Stomach smooth muscle (tissue), 2 donors: ENCODE measurements at regions not wholly inside any gene's neighbourhood (a gene's known extent, or its start where the extent isn't known, plus 50 kb on each side); places are given as distances from the start of the nearest gene placed in this dataset.
"Not testable (repeated sequence)": the region's sequence is repeated elsewhere in the genome, so short reads cannot be mapped to it uniquely, and the experiment has no call there.

Source experiments
- H3K27ac ChIP-seq: one replicate; pipeline ENCODE4 v1.7.0; 2013; ENCODE audit warnings: mild to moderate bottlenecking, low read length, inconsistent platforms
- H3K27me3 ChIP-seq, 2 donors: one replicate each; pipeline ENCODE4 v1.7.0; 2013; ENCODE audit warnings: low read length in 2 of 2; ENCODE audit not compliant: insufficient read depth in 2 of 2, control insufficient read depth in 1 of 2
- H3K36me3 ChIP-seq, 2 donors: one replicate each; pipeline ENCODE4 v1.7.0; 2013; ENCODE audit warnings: low read length in 2 of 2; ENCODE audit not compliant: control insufficient read depth in 2 of 2, insufficient read depth in 2 of 2
- H3K4me1 ChIP-seq: one replicate; pipeline ENCODE4 v1.7.0; 2013; ENCODE audit warnings: low read length; ENCODE audit not compliant: control insufficient read depth, insufficient read depth
- H3K4me3 ChIP-seq, 2 donors: one replicate each; pipeline ENCODE4 v1.7.0; 2013; ENCODE audit warnings: low read length in 2 of 2
- H3K9ac ChIP-seq, 2 donors: one replicate each; pipeline ENCODE4 v1.7.0; 2013; ENCODE audit warnings: low read length in 2 of 2, mild to moderate bottlenecking in 1 of 2
- H3K9me3 ChIP-seq, 2 donors: one replicate each; pipeline ENCODE4 v1.7.0; 2013; ENCODE audit warnings: low read length in 2 of 2; ENCODE audit not compliant: control insufficient read depth in 2 of 2
- donor health status: healthy.
- donor health status: Pancreatic carcinoma.

DNA sequence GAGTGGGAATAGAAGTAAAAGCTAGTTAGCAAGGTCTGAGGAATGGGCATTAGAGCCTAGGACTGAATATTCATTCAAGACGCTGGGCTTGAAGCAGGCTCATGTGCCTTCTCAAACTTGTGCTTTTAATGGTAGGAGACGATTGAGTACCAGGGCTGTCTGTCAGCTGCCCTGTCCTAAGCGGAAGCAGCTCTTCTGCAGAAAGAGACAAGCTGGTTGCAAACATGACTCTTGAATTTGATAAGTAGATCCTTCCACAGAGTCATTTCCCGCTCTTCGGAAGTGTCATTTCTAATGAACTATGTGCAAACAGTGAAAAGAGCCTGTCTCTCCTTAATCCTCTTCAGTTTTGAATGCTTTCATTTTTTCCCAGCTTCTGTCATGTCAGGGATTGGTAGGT is 176.4 kb downstream of the TFAP2B start:
- no peak overlapping the region for H3K4me3 ChIP-seq
- peaks cover 0 to under 1% of the 10 kb centered on the region in 2 donors for H3K9me3 ChIP-seq
- no peak overlapping the region for H3K9ac ChIP-seq
- H3K27ac ChIP-seq, result no peak overlapping the region
- H3K27me3 ChIP-seq, result no peaks in the 10 kb centered on the region
- H3K4me1 ChIP-seq, result no peaks in the 10 kb centered on the region
- no peaks in the 10 kb centered on the region for H3K36me3 ChIP-seq

DNA sequence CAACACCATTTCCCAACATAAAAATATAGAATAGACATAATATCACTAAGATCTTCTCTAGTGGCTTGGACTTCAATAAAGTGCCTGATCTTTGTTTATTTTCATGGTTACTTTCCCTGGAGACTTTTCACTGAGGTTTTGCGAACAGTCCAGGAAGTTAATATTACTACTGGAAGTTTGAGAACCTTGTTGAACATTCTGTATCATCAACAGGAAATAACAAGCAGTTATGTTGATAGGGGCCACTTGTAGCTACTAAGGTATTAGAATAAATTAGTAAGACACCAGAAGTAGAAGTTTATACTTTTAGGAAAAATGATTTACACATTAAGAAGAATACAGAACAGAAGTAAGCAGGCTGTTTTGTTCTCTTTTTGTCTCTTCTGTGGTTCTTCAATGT is 180.2 kb downstream of the TFAP2B start:
- no peaks in the 10 kb centered on the region for H3K9me3 ChIP-seq
- H3K27me3 ChIP-seq, result no peaks in the 10 kb centered on the region
- H3K4me1 ChIP-seq, result no peaks in the 10 kb centered on the region
- no peak overlapping the region for H3K27ac ChIP-seq
- H3K4me3 ChIP-seq, result no peak overlapping the region
- no peaks in the 10 kb centered on the region for H3K36me3 ChIP-seq
- no peak overlapping the region for H3K9ac ChIP-seq

DNA sequence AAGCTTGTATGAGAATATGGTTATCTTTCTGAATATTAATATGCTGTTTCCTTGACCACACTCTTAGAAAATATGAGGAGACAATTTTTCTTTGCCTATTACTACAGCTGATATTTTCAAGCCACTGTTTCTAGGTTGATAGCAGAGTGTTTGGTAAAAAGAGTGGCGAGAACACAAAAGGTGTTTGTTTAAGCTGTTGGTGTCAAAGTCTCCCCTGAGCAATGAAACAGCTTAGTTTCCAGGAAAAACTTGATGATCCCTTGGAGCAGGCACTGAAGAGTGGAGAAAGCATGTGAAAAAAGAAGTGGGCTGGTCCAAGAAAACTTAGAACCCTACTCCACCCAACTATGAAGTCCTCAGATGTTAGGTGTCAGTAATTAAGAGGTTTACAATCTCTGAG is 182.7 kb downstream of the TFAP2B start:
- no peaks in the 10 kb centered on the region for H3K36me3 ChIP-seq
- H3K4me3 ChIP-seq, result no peak overlapping the region
- H3K27me3 ChIP-seq, result no peaks in the 10 kb centered on the region
- no peak overlapping the region for H3K27ac ChIP-seq
- H3K9ac ChIP-seq, result no peak overlapping the region
- H3K9me3 ChIP-seq, result no peaks in the 10 kb centered on the region
- H3K4me1 ChIP-seq, result no peaks in the 10 kb centered on the region

DNA sequence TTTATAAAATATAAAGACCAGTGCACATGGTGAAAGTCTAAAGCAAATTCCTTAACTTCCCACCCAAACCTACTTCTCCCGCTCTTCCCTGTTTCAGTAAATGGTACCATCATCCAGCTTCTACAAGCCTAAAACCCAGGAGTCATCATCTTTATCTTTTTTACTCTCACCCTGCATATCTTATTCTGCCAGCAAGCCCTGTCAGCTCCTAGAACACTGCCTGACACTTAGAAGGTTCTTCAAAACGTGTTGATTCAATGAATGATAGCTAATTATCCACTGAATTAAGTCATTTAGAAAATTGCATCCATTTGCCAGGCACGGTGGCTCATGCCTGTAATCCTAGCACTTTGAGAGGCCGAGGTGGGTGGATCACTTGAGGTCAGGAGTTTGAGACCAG is 185.7 kb downstream of the TFAP2B start:
- Histone ChIP-seq H3K36me3 (no peaks in the 10 kb centered on the region), H3K27ac (no peak overlapping the region), H3K27me3 (no peaks in the 10 kb centered on the region), H3K9ac (no peak overlapping the region), H3K4me3 (no peak overlapping the region), H3K9me3 (no peaks in the 10 kb centered on the region), H3K4me1 (no peaks in the 10 kb centered on the region)

DNA sequence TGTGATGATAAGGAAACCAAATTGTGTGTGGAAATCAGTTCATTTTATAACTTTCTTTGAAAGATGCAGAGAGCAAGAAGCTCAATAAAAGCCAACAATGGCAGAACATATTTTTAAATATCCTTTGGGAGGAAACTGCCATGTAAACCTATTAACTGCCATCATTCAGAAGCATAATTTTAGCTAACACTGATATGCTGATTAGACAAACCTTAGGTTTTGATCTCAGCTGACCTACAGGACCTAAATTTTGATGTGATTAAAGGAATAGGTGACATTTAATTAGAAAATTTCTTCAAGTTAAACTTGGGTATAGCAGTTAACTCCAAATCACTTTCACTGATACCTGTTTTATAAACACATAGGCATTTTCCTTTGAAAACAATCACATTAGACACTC is 187.1 kb downstream of the TFAP2B start:
- H3K4me1 ChIP-seq, result no peaks in the 10 kb centered on the region
- H3K9ac ChIP-seq, result no peak overlapping the region
- no peak overlapping the region for H3K27ac ChIP-seq
- no peak overlapping the region for H3K4me3 ChIP-seq
- no peaks in the 10 kb centered on the region for H3K9me3 ChIP-seq
- H3K27me3 ChIP-seq, result no peaks in the 10 kb centered on the region
- no peaks in the 10 kb centered on the region for H3K36me3 ChIP-seq

DNA sequence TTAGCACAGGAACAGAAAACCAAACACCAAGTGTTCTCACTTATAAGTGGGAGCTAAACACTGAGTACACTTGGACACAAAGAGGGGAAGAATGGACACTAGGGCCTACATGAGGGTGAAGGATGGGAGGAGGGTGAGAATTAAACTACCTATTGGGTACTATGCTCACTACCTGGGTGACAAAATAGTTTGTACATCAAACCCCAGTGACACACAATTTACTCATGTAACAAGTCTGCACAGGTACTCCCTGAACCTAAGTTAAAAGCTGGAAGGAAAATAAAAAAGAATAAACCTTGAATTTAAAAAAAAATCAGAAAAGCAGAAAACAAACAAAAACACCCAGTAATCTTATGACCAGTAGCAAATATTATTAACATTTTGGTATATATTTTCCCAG is 188.6 kb downstream of the TFAP2B start:
- Histone ChIP-seq H3K27ac (no peak overlapping the region), H3K9ac (no peak overlapping the region), H3K36me3 (no peaks in the 10 kb centered on the region), H3K27me3 (no peaks in the 10 kb centered on the region), H3K4me1 (no peaks in the 10 kb centered on the region), H3K4me3 (no peak overlapping the region), H3K9me3 (no peaks in the 10 kb centered on the region)

DNA sequence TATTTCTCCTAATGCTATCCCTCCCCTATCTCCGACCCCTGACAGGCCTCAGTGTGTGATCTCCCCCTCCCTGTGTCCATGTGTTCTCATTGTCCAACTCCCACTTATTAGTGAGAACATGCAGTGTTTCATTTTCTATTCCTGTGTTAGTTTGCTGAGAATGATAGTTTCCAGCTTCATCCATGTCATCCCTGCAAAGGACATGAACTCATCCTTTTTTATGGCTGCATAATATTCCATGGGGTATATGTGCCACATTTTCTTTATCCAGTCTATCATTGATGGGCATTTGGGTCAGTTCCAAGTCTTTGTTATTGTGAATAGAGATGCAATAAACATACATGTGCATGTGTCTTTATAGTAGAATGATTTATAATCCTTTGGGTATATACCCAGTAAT is 190.0 kb downstream of the TFAP2B start:
- H3K4me1 ChIP-seq, H3K27me3 ChIP-seq, H3K9ac ChIP-seq, H3K36me3 ChIP-seq, H3K4me3 ChIP-seq, H3K27ac ChIP-seq, H3K9me3 ChIP-seq: not testable (repeated sequence)

DNA sequence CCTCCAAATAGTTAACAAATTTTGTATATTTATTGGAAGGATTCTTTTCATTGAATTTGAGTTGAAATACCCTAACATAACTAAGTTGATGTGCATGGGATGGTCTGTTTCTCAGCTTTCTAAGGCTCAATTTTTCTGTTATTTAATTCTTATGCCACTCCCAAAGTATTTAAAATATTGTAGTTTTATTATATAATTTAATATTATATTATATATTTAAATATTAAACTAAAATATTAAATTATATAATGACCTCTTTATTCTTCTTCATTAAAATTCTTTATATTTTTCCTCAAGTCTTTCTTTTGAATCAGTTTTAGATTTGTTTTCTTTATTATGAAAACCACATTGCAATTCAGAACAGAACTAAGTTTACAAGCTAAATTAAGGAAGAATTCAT is 194.7 kb downstream of the TFAP2B start:
- no peak overlapping the region for H3K9ac ChIP-seq
- no peaks in the 10 kb centered on the region for H3K27me3 ChIP-seq
- no peak overlapping the region for H3K27ac ChIP-seq
- no peak overlapping the region for H3K4me3 ChIP-seq
- no peaks in the 10 kb centered on the region for H3K4me1 ChIP-seq
- H3K9me3 ChIP-seq, result no peaks in the 10 kb centered on the region
- H3K36me3 ChIP-seq, result no peaks in the 10 kb centered on the region

DNA sequence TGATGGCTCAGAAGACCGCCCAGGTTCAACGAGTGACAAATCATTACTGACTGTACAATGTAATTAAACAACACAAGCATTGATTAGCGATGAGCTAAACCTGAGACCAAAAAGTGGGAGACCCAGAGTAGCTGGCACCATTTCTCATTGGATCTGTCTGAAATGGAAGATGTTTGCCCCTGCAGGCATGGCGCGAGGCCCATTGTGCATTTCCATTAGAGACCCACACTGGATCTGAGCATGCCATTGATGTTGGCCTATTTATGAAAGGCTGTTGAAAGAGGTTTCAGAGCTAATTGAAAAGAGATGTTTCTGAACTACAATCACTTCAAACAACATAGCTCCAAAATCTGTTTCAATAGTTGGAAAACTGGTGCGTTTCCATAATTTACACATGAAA is 196.7 kb downstream of the TFAP2B start:
- no peaks in the 10 kb centered on the region for H3K4me1 ChIP-seq

DNA sequence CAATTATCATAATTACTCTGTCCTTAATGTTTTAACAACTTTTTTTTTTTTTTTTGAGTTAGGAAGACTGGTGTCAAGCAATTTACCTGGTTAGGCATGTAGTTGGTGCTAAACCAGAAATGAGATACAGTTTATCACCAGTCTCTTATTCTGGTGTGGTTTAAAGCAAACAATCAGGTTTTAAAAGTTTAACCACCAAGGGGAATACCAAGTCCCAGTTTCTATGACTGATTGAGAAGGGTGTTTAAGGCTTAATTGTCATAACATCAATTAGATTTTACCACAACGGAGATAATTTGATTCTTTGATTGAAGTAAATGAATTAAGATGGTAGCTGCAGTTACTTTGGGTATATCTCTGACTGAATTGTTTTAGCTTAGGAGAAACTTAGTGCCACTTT is 197.8 kb downstream of the TFAP2B start:
- no peaks in the 10 kb centered on the region for H3K36me3 ChIP-seq
- H3K9me3 ChIP-seq, result no peaks in the 10 kb centered on the region
- no peak overlapping the region for H3K4me3 ChIP-seq
- no peaks in the 10 kb centered on the region for H3K27me3 ChIP-seq
- no peak overlapping the region for H3K27ac ChIP-seq
- H3K4me1 ChIP-seq, result no peaks in the 10 kb centered on the region
- no peak overlapping the region for H3K9ac ChIP-seq

More for the DNA sequence above, 196.7 kb downstream of the TFAP2B start:
- H3K27me3 ChIP-seq, result no peaks in the 10 kb centered on the region
- no peak overlapping the region for H3K9ac ChIP-seq
- H3K9me3 ChIP-seq, result no peaks in the 10 kb centered on the region
- H3K36me3 ChIP-seq, result no peaks in the 10 kb centered on the region
- H3K4me3 ChIP-seq, result no peak overlapping the region
- no peak overlapping the region for H3K27ac ChIP-seq

DNA sequence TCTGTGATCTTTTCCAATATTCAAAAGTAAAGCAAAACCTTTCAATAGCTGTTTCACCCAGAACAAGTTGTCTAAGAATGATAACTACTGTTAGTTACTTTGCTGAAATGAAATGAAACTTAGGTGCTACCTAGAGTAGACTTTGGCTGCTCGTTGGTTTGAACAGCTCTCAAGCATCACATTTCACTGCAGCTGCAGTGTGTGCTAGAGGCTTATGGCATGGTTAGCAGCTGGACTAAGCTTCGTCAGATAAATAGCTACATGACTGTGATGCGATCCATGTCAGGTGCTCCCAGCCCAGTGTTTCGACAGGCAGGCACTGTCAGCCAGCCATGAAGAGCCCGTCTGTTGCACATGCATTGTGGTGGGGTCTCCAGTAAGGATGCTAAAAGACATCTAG is 201.1 kb downstream of the TFAP2B start:
- no peaks in the 10 kb centered on the region for H3K36me3 ChIP-seq
- H3K27ac ChIP-seq, result no peak overlapping the region
- H3K27me3 ChIP-seq, result no peaks in the 10 kb centered on the region
- no peaks in the 10 kb centered on the region for H3K4me1 ChIP-seq
- no peaks in the 10 kb centered on the region for H3K9me3 ChIP-seq
- H3K4me3 ChIP-seq, result no peak overlapping the region
- no peak overlapping the region for H3K9ac ChIP-seq

DNA sequence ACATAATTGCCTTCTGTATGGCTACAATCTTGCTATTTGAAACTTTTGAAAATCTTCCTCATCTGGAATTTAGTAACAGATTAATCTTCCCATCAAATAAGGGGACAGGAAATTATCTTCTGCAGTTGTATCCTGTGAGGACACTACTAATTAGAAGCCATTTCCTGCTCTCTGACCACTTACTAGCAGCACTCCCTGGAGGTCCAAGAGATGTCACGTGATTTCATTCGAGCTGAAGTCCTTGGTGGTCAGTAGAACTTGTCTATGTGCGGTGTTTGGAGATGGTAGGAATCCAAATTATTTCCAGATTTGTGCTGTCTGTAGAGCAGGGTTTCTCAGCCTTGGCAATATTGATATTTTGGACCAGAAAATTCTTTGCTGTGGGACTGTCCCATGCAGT is 202.5 kb downstream of the TFAP2B start:
- Histone ChIP-seq H3K4me3 (no peak overlapping the region), H3K27ac (no peak overlapping the region), H3K9ac (no peak overlapping the region), H3K9me3 (no peaks in the 10 kb centered on the region), H3K27me3 (no peaks in the 10 kb centered on the region), H3K4me1 (no peaks in the 10 kb centered on the region), H3K36me3 (no peaks in the 10 kb centered on the region)
